ENCODE measurements at regions not wholly inside any gene's neighbourhood (a gene's known extent, or its start where the extent isn't known, plus 50 kb on each side); places are given as distances from the start of the nearest gene placed in this dataset.

DNA sequence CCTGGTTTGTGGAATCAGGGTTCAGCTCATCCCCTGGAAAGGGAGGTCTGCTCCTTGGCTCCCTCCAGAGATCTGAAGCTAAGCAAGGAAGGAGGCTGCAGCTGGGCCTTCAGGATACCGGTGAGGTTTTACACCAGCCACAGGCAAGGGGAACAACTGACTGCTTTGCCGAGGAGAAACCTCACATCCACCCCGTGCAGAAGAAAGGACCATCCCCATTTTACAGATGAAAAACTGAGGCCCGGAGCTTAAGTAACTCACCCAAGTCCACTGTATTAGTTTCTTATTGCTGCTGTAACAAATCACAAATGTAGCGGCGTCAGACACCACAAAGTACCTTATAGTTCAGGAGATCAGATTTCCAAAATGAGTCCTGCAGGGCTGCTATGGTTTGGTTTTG is 173.7 kb downstream of the MN1 start:
- TF ChIP-seq, protein P1, sequence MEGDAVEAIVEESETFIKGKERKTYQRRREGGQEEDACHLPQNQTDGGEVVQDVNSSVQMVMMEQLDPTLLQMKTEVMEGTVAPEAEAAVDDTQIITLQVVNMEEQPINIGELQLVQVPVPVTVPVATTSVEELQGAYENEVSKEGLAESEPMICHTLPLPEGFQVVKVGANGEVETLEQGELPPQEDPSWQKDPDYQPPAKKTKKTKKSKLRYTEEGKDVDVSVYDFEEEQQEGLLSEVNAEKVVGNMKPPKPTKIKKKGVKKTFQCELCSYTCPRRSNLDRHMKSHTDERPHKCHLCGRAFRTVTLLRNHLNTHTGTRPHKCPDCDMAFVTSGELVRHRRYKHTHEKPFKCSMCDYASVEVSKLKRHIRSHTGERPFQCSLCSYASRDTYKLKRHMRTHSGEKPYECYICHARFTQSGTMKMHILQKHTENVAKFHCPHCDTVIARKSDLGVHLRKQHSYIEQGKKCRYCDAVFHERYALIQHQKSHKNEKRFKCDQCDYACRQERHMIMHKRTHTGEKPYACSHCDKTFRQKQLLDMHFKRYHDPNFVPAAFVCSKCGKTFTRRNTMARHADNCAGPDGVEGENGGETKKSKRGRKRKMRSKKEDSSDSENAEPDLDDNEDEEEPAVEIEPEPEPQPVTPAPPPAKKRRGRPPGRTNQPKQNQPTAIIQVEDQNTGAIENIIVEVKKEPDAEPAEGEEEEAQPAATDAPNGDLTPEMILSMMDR (conservative IDR thresholded peaks at IDR 0.05; ENCODE audit: low read depth, low read length): no peak
- TF ChIP-seq EZH2 (IDR thresholded peaks at IDR 0.05; ENCODE audit: borderline replicate concordance, low read depth, low read length, poor library complexity, severe bottlenecking): no peak

Measured in A673 (cell line).